Superior temporal gyrus (tissue), 1 donor: ENCODE measurements at regions not wholly inside any gene's neighbourhood (a gene's known extent, or its start where the extent isn't known, plus 50 kb on each side); places are given as distances from the start of the nearest gene placed in this dataset.

Experiments
- DNase-seq: peaks from one replicate; pipeline ENCODE4 v3.0.0-alpha.2; 2016; ENCODE audit errors: extremely low spot score

GRCh38 chr4:38311495-38312126 lies 351.4 kb downstream of the PTTG2 start:
- DNase-seq = no peak

GRCh38 chr4:38313175-38313574 lies 350.8 kb upstream of the KLF3 start:
- no peak for DNase-seq

GRCh38 chr4:38313999-38314561 lies 349.9 kb upstream of the KLF3 start:
- no peak for DNase-seq

- DNase-seq = peak; percentile 36
These were observed 349.3 kb upstream of the KLF3 start for GRCh38 chr4:38314663-38315062.

GRCh38 chr4:38315286-38315685 lies 348.7 kb upstream of the KLF3 start:
- DNase-seq = no peak

GRCh38 chr4:38316045-38316444 lies 348.0 kb upstream of the KLF3 start:
- no peak for DNase-seq

GRCh38 chr4:38317041-38317674 lies 346.8 kb upstream of the KLF3 start:
- no peak for DNase-seq

- DNase-seq = peak; percentile 79
These were observed 345.1 kb upstream of the KLF3 start for GRCh38 chr4:38318737-38319455.

GRCh38 chr4:38319456-38320342 lies 344.3 kb upstream of the KLF3 start:
- peak; percentile 95 for DNase-seq

GRCh38 chr4:38320343-38320695 lies 343.7 kb upstream of the KLF3 start:
- DNase-seq = no peak

- DNase-seq = no peak
These were observed 343.2 kb upstream of the KLF3 start for GRCh38 chr4:38320833-38321232.

GRCh38 chr4:38322714-38323113 lies 341.3 kb upstream of the KLF3 start:
- DNase-seq = no peak

GRCh38 chr4:38323141-38323641 lies 340.8 kb upstream of the KLF3 start:
- no peak for DNase-seq

GRCh38 chr4:38324861-38325628 lies 339.0 kb upstream of the KLF3 start:
- no peak for DNase-seq

GRCh38 chr4:38325629-38325913 lies 338.4 kb upstream of the KLF3 start:
- no peak for DNase-seq

- no peak for DNase-seq
These were observed 337.5 kb upstream of the KLF3 start for GRCh38 chr4:38326499-38326898.

- no peak for DNase-seq
These were observed 336.8 kb upstream of the KLF3 start for GRCh38 chr4:38327174-38327573.

GRCh38 chr4:38328989-38329729 lies 334.8 kb upstream of the KLF3 start:
- DNase-seq = no peak

- no peak for DNase-seq
These were observed 333.7 kb upstream of the KLF3 start for GRCh38 chr4:38330321-38330720.

- DNase-seq = no peak
These were observed 333.1 kb upstream of the KLF3 start for GRCh38 chr4:38330936-38331335.
